HG03460 (cell line): ENCODE measurements at regions not wholly inside any gene's neighbourhood (a gene's known extent, or its start where the extent isn't known, plus 50 kb on each side); places are given as distances from the start of the nearest gene placed in this dataset.

Source experiments
- ATAC-seq: cut with Tn5 transposase; IDR thresholded peaks from one replicate; pipeline ENCODE4 v1.9.1; 2021; ENCODE audit not compliant: unreplicated experiment

DNA sequence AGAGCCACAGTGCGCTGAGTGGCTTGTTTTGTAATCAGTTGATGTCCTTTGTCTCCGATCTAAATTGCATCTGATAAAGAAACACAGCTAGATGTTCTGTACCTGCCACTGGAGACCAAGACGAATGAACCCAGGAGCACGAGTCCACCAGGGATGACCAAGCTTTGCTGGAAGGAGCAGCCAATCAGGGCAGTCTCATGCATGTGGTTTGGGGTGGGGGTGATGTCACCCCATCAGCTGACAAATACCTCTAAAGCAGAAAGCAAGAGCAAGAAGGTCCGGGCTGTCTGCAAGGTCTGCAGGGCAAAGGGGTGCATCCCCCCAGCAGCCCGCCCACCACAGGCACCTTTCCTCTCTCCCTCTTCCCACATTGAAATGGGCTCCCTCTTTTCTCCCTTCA, 653.8 kb downstream of the AJAP1 start:
- ATAC-seq: no peak

DNA sequence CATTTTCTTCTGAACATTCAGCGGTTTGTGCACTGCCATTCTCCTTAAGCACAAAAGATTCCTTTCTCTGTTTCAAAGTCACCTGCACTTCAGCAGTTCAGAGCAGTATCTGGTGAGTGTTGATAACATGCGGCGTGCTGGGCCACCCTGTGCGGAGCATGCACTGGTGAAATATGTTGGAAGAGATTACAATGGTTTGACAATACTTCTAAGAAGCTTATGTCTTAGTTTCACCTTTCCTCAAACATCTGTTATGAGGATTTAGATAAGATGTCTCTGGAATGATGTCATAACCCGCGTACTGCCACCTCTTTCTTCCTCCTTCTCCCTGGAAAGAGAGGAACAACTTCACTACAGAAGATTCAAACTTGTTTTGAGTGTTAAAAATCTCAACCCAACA, 650.3 kb downstream of the AJAP1 start:
- ATAC-seq: no peak

DNA sequence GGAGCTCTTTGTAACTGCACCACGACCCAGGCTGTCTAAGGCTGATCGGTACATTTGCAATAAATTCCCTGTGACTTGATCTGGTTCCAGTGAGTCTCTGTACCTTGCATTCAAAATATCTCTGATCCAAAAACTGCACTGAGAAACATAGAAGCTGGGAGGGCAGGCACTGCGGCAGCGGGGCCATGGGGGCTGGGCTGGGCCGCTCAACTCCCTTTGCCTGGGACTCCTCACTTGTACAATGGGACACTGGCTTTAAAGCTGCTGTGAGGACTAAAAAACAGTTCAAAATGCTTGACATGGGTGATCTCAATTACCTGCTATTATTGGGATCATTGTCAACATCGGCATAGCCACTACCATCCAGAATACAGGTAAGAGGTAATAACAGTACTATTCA, 644.0 kb downstream of the AJAP1 start:
- no peak for ATAC-seq

DNA sequence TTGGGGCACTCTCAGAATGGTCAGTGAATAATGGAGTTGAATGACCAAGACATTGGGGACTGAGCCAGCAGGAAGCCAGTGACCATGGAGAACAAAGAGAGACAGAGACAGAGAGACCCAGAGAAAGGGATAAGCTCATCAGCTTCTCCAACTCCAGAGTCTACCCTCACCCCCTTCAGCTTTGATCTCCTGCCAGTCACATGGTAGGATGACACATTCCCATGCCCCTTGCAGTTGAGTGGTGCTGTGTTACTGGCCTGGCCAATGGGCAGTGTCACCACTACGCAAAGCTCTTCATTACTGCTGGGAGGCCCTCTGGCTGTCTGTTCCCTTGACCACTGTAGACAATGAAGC, 643.5 kb downstream of the AJAP1 start:
- ATAC-seq: no peak

DNA sequence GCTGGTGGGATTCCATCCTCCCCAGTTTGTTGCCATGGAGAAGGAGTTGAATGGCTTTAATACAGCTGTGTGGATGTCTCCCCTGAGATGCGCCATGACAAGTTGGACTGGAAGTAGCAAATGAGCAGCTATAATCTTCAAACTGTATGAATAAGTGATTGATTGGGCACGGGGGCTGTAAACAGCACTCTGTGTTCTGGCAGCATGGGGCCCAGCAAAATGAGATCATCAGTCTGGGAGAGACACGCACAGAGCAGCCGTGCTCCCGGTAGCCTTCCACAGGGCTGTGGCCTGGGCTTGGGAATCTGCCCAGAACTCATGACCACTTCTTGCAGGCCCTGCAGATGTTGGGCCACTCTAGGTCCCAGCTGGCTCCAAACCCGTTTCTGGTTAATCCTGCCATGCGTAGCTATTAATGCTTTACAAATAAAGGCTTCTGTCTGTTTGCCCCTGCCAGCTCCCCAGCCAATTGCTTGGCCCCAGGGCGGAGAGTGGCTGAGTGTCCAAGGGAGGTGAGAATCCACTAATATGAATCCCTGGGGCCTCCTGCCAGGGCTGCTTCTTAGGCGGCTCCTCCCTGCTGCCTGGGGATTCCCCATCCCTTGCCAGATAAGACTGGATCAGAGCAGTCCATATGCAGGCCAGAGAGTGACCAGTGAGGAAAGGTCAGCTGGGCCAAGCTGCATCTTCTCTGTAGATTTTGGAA, 642.9 kb downstream of the AJAP1 start:
- ATAC-seq: no peak

DNA sequence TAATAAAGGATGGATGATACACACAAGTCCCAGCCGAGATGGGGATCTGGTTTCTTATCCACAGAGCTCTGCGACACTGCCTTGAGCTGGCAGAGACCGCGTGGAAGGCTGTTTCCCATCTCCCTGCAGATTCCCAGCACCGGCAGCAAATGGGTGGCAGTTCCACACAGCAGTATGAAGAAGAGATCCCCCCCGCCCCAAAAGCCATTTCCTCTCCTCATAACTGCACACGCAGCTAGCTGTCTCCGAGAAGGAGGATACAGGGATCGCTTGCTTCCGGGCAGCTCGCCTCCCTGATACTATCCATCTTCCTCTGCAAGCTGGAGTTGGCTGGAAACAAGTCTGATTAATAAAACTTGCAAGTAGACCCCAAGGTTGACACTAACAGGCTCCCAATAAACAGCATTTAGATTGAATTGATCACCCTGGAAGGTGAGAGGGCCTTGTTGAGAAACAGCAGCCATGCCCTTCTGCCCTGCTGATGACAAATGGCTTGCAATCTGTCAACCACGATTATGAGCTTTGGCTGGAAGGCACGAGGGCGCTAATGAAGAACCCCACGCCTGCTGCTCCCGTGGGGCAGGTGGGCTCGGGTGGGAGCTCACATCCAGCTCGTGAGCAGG, 642.3 kb downstream of the AJAP1 start:
- ATAC-seq: no peak

DNA sequence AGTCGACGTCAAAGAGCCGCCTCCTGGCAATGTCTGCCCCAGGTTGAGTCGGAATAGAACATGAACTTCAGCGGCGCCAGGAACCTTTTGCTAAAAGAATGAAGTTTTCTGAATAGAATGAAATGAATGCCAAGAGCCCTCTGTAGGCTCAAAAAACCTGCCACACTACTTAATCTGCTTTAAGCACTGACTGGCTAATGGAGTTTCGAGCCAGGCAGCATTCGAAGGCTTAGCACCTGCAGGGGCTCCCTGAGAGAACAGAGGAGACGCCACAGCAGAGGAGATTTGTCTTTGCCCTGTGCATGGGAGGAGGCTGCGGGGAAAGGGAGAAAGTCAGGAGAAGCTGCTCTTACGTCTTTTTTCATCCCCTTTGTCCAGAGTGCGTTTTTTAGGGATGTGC, 641.7 kb downstream of the AJAP1 start:
- no peak for ATAC-seq

DNA sequence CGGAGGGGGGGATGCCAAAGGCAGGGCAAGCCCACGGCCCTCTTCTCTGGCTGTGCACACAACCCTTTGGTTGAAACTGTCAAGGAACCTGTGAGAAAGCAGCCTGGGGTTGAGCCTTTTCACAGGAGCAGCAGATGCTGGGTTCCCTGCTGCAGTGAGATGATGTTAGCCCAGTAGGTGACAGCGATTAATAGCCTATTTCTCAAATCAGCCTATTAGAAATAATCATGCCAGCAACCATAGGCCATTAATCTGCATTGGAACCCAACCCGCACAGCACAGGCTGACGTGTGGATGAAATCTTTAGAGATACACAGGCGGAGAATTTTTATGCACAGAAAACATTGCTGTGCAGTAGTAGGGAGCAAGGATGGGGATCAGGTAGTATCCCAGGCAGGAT, 637.5 kb downstream of the AJAP1 start:
- ATAC-seq: no peak

DNA sequence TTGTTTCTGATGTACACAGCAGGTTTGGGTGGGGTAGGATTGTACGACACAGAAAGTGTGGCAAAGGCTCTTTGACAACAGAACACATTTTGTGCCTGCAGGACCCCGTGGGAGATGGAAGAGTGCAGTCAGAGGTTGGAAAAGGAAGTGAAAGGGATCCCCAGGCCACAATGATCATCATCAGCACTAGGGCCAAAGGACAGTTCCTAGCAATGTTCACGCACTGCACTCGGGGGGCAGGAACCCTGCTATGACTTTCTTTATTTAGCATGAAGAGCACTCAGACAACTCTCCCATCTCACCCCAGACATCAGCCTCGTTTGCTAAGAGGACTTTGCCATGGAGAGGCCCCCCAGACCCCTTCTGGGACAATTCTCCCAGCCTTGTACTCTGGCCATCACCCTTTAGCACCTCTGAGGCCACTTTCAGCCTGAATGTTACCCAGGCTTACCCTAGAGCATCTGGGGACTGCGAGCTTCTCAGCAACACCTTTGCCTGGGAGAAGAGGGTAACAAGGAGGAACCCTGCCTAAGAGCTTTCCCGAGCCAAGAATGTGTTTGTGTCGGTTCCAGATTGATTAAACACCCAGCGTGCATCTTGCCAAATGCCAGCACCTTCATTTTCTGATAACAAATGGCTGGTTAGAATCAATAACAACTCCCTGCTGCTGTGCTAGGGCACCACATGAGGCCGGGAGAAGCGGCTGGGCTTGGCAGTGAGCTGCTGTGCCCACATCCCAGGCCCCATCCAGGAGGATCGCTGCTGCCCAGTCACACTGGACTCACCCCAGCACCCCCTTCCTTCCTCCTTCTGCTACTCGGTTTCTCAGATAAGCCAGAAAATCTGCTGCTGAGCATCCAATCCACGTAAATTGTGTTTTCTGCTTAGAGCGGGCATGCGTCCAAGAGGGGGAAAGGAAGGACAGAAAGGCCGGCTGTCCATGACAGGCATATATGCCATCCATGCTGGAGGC, 633.1 kb downstream of the AJAP1 start:
- ATAC-seq: no peak

DNA sequence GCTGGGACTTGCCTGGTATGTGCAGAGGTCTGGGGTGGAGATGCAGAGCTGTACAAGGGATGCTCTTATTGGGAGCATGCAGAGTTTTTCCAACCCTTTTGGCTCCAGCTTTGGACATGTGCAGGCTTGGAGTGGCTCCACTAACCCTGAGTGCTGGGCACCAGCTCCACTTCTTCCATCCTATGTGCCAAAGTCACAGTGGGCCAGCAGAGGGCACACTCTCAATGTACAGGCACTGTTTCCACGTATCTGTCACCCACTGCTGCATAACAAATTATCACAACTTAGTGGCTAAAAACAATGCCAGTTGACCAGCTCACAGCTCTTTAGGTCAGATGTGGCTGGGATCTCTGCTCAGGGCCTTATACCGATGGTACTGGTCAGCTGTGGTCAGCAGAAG, 631.8 kb downstream of the AJAP1 start:
- no peak for ATAC-seq

DNA sequence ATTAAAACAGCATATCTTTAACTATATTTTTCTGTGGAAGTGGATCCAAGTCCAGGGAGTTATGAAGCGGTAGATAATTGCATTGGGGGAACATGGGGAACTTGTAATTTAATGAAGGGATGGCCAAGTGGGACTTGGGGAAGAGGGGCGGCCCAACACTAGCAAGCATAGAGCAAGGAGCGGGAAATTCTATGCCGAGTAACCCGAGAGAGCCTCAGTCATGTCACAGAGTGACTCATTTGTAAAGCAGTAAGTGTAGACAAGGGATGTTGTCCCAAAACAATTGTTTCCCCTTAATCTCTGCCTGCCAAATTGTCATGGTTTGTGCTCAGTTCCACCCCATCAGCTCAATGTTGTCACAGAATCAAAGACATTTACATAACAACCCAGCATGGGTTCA, 620.1 kb downstream of the AJAP1 start:
- no peak for ATAC-seq

DNA sequence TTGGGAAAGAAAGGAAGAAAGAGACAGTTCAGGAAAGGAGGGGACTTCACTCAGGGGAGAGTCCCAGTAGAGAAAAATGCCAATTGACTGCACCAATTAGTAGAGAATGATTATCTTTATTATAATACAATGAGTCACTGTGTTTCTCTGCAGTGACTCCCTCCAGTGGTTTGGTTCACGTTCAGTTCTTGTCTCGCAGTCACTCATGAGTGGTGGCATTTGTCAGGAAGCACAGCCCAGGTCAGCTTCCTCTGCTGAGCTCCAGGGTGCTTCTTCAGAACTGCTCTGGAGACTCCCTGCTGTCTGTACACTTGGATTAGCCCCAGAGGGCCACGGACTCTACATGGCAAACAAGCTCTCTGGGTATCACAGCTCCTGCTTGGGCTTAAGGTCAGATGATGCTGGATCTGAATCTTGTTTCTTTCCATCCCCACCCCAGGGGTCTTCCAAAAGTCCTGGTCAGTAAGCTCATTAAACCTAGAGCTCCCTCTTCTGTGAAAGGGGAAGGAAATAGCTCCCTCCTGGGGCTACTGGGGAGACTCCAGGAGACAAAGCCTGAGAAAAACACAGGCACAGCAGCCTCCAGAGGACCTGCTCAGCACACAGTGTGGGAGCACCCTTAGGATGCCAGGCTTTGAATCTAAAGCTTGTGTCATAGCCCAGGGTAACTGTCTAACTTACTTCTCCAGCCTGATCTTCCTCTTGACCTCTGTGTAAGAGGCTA, 619.0 kb downstream of the AJAP1 start:
- no peak for ATAC-seq

DNA sequence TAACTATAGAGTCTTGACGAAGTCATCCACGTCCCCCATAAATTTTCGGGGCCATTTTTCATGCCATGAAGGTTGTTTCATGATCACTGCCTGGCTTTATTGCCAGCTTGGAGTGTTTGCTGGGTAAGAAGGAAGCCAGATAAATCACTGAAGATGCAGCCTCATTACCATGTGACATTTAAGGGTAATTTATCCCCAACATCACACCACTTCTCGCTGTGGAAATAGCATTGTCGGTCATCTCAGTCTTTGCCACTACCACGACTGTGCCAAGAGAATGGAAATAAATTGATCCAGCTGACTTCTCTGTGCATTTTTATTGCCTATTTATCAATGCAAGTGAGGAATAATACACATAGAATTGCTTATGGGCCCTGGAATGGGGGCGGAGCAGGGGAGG, 617.9 kb downstream of the AJAP1 start:
- ATAC-seq: no peak

DNA sequence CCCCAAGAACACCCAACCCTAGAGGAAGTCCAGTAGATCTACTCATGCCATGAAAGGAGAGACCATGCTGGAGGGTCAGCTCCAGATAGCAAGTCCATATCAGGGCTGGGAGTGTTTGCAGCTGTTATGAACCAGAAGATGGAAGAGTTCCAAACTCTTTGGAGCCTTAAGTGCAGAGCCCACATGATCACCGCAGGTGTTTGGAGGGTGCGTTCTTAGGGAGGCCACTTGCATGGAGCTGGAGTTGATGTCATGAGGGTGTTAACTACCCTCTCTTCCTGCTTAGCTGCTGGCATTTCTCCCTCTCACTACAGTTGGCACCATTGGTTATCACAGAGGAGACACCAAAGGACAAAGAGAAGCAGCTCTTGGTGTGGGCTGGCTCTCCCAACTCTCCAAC, 616.9 kb downstream of the AJAP1 start:
- ATAC-seq: no peak

DNA sequence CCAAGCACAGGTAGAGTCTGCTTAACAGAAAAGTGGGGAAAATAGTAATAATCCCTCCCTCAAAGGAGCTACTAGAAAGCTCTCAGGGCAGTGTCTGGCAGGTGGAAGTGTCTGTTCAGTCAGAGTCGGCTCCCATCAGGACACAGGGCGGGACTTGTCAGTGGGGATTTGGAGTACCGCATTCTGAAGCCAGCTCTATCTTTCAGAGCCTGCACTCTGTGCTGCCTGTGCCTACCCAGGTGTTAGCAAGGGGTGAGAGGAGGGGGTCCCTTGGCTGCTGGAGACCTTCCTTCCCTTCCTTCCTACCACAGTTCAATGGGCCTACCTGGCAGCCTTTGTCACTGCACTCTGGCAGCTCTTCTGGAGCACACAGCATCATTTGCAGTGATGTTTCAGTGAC, 615.5 kb downstream of the AJAP1 start:
- no peak for ATAC-seq

DNA sequence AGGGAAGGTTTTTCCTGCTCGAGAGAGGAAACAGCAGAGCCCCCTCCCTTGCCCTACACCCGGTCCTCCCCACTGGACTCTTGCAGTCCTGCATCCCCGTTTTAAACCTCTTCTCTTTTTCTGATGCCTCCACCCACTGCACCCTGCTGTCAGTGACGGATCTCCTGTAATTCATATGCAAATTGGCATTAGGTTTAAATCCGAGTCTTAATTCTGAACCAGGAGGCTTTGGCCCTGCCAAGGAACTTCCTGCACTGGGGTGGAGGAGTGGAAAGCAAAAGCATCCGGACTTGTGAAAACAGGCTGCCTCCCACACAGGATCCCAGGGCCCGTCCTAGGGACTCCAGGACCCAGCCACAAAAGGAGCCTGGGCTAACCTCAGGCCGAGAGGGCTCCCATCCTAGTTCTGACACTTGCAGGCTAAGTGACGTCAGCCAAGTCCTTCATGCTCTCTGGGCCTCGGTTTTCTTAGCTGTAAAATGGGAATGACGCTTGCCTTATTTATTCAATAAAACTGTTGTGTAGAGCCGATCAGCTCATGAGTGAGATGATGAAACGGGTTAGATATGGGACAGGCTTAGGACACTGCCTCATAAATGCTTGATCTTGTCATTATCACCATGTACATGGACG, 613.3 kb downstream of the AJAP1 start:
- ATAC-seq: no peak

DNA sequence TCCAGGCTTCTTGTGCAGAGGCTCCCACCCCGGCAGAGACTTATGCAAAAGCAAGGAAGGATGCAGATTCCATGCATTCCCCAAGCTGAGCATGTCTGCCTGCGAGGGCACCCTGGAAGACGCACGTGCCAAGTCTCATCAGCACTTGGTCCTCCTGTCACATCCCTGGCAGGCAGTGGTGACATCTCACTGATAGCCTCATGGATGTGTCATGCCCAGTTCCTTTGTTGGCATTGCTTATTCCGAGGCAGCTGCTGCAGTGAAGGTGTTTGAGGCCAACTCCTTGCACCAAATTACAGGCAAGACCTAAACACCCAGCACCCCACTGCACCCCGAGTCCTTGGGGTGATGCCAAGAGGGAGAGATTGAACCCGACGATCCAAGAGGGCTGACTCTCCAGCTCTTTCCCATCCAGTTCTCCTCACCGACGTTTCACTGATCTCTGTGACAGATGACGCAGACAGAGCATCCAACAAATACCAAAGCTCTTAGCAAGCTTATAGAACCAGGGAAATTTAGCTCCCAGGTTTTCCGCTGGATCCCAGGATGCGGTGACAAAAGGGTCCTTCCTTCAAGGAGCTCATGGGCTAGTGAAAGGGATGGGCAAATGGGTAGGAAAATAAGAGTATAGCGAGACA, 611.1 kb downstream of the AJAP1 start:
- no peak for ATAC-seq

DNA sequence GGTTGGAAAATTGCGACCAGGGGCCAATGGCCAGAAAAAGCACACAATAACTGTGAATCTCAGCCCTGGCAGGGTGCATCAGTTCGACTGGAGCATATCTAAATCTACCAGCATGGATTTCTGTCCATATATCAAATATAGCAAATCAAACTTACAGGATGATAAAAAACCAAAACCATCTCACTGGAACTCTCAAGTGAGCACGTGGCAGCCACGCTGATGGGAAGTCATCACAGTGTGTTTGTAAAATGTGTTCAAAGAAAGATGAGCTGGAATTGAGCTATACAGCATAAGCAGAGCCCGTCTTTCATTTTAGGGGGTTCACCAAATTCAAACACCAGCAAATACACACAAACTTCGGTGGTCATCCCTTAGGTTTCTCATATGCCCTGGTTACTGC, 610.1 kb downstream of the AJAP1 start:
- no peak for ATAC-seq

DNA sequence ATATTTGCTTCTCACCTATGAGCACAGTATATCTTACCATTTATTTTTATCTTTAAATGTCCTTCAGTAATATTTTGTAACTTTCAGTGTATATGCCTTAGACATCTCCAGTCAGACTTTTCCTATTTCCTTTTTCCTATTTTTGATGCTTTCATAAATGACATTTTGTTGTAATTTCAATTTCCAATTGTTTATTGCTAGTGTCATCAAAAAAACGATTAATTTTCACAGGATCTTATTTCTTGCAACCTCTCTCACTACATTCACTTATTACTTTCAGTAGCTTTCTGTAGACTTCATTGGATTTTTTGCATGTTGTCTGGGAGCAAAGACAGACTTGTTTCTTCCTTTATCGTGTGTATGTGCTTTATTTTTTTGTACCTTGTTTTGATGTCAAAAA, 602.4 kb downstream of the AJAP1 start:
- no peak for ATAC-seq

DNA sequence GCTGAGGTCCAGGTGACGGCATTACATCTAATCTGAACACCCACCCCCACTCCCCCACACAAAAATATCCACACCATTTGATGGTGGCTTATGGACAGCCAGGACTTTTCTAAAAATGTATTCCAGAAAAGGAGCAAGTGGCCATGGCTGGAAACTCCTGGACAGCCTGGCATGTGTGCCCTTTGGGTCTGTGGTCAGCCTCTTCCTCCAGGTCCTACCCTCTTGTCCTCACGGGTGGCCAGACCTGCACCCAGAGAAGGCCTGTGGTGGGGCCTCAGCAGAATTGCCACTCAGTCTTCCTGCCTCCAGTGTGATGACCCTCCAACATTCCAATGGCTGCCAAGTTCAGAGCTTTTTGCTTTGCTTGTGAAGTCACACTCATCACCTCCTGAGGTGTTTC, 600.6 kb downstream of the AJAP1 start:
- ATAC-seq: no peak
